ENCODE measurements at regions not wholly inside any gene's neighbourhood (a gene's known extent, or its start where the extent isn't known, plus 50 kb on each side); places are given as distances from the start of the nearest gene placed in this dataset.
"Not testable (repeated sequence)": the region's sequence is repeated elsewhere in the genome, so short reads cannot be mapped to it uniquely, and the experiment has no call there.

DNA sequence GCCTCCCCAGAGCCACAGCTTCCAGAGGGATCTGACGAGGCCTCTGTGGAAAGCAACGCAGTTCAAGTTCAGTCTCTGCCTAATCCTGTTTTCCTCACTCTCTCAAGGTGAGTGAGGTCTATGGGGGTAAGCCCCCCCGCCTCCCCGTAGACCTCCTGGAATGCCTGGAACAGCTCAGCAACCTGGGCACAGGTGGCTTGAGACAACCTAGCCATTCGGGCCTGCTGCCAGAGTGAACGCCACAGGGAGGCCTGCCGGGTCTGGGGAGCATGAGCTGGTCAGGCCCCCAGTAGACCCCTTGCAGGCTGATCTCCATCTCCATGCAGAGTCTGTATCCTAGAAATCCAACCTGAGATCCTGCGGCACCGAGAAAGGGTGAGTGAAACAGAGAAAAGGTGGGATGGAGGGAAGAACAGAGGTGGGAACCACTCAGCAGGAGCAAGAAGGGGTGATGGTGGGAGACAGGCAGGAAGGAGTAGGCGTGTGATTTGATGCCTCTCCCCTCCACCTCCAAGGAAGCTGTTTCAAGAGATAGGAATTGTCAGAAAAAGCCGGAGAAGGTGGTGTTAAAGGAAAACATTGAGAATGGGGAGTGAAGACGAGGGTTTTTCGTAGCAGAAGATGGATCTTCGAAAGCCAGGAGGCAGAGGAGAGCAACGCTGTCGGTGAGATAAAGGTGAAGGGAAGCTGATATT lies 123.1 kb upstream of the PRMT8 start:
- no peak for DNase-seq

DNA sequence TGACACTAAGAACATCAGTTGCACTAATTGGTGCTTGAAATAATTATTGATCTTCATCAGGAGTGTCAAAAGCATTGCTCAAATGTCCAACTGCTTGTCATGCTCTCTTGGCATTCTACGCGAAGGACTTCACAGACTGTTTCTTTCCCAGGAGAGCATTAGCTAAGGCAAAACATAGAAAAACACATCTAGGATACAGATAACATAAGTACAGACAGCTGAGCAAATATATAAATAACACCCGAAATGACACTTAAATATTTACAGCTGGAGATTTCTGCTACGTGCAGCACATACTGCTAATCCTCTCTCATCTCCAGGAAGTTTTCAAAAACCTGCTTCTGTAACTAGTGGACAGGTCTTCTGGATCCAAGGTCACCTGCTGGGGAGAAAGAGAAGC lies 120.0 kb upstream of the PRMT8 start:
- DNase-seq = no peak

DNA sequence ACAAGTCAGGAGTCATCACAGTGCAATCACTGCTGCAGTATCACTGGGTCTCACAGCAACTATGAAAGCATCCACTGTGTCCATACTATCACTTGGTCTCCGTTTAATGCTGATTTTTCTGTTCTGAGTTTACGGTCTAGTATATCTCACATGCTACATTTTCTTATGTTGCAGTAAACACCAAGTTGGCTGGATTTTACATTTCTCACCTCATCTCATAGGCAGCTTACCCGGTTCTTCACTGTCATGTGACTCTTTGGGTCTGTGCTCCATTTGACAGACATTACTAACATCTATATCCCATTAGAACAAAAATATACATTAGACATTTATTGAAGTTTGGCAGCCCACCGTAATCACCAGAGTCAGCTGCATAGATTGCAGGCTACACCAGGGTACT lies 115.7 kb upstream of the PRMT8 start:
- no peak for DNase-seq

DNA sequence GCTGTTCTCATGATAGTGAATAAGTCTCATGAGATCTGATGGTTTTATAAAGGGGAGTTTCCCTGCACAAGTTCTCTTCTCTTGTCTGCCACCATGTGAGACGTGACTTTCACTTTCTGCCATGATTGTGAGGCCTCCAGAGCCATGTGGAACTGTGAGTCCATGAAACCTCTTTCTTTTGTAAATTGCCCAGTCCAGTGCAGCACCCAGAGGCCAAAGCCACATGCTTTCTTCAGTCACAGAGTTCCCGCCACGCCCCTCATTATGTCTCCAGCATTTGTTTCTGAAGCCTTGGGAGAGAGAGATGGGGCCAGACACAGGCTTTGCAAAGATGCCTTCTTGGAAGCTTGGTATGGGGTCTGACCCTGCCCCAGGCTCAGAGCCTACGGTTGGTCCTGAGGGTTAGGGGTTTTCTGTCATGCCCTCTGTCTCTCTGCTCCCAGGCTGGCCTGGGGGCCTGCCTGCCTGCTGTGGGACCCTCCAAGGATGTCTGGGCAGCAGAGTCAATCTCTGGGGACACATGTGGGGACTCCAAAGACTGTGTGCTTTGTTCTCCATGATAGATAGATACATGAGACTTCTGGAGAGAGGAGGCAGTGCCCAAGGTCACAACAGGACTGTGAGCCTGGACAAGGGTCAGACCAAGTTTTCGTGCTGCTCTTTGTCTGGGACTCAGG lies 114.1 kb upstream of the PRMT8 start:
- no peak for DNase-seq

DNA sequence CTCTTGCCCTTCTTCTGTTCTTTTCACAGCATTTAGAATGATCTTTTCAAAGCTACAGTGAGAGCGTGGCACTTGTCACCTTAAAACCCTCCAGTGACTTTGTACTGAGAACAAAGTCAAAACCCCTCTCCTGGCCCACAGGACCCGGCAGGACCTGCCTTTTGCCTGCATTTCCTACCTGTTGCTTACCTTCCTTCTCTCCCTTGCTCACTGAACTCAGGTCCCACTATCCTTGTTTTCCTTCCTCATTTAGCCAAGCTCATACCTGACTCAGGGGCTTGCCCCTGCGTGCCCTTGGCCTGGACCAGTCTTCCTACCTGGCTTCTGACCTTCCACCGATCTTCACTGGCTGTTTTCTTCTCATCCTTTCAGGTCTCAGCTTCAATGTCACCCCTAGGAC lies 112.3 kb upstream of the PRMT8 start:
- DNase-seq = no peak

DNA sequence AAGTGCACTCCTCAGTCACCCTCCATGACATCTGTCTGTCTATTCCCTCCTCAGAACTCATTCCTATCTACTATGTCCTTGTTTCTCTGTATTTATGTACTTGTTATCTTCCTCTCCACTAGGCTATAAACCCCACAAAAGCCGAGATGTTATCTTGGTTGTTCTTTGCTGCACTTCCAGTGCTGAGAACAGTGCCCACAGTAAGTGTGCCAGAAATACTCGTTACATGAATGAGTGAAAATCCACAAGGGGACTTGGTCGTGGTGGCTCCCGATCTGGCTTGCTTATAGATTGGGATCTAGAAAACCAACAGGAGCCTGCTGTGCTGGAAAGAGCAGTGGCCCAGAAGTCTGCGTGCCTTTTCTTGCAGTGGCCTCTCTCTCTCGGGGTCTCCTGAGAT lies 111.9 kb upstream of the PRMT8 start:
- DNase-seq = no peak

DNA sequence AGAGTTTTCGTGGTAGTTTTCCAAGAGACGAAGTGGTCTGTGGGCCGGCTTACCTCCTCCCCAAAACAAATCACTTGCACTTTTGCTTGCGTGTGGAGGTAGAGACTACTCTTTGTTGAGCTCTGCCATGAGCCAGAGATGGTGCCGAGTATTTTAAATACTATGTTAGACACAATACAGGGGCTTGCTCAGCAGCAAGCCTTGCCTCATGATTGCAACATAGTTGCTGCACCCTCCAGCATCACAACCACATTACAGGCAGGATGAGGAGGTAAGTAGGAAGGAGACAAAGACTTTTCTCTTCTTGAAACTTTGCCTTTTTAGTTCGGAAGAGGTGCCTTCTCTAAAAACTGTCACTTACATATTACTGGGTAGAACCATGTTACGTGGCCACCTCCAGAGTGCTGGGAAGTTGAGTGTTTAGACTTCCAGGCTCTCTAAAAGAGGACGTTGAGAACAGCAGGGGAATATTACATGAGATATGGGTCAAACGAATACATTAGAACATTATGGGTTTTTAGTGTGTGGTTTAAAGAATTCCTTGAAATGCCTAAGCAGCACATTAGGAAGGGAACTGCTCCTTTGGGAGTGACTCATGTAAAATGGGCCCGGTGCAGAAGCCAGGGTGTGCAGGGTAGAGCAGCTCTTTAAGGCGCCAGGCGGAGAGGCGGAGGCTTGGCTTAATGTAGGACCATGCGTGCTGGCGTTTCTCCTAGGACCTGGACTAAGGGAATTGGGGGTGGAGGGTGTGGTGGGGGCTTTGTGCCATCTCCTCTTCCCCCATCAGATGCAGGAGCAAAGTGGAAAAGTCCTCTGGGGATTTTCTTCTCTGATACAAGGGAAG lies 110.6 kb upstream of the PRMT8 start:
- peak; percentile 69 for DNase-seq

DNA sequence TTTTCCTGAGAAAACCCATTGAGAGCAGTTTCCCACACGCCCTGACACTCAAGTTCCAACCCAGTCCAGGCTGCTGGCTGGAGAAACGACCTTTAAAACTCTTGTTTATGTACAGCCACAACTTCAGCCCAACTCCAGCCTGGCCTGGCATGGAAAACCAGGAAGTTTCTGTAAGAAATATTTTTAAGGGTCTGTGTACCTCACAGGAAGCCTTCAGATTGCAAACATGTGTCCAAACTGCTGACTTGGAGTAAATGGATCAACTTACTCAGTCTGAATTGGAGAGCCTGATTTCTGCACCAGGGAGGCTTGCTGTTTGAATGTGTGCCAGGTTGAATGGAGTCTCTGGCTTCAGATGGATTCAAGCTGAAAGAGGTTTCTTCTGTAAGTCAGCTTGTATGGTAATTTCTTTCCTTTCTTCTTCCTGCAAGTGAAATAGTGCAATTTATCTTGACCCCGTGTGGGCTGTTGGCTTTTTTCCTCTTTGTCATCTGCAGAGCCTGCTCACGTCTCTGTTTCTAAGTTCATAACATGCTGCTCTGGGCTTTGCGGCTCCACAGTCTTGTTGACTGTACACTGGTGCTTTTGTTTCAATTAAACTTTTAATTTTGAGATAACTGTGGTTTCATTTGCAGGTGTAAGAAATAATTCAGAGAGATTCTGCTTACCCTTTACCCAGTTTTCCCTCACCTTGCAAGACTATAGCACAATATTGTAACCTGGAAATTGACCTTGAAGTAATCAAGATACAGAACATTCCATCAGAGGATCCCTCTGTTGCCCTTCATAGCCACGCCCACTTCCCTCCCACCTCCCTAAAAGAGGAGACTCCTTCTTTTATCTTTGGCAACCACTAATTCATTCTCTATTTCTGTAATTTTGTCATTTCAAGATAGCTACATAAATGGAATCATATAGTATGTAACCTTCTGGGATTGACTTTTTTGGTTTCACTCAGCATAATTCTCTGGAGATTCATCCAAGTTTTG lies 109.7 kb upstream of the PRMT8 start:
- DNase-seq = peak; percentile 81

DNA sequence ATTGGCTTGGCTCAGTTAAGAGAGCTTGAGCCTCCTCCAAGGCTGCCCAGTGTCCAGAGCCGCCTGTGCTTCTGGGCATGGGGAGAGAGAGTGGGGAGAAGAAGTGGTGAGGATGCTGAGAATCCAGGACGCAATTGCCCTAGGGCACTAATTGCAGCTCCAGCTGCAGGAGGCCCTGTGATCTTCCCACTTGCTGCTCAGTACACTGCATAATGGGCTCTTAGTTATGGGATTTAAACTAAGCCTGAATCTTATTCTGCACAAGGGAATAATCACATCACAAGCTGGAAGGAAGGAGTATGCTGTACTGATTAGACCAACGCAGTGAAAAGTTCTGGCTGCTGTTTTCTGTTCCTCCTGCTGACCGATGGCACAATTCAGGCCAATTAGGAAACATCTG lies 101.0 kb upstream of the PRMT8 start:
- DNase-seq = no peak

DNA sequence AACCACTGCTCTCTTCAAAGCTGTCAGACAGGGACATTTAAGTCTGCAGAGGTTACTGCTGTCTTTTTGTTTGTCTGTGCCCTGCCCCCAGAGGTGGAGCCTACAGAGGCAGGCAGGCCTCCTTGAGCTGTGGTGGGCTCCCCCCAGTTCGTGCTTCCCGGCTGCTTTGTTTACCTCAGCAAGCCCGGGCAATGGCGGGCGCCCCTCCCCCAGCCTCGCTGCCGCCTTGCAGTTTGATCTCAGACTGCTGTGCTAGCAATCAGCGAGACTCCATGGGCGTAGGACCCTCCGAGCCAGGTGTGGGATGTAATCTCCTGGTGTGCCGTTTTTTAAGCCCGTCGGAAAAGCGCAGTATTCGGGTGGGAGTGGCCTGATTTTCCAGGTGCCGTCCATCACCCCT lies 93.4 kb upstream of the PRMT8 start:
- not testable (repeated sequence) for DNase-seq

DNA sequence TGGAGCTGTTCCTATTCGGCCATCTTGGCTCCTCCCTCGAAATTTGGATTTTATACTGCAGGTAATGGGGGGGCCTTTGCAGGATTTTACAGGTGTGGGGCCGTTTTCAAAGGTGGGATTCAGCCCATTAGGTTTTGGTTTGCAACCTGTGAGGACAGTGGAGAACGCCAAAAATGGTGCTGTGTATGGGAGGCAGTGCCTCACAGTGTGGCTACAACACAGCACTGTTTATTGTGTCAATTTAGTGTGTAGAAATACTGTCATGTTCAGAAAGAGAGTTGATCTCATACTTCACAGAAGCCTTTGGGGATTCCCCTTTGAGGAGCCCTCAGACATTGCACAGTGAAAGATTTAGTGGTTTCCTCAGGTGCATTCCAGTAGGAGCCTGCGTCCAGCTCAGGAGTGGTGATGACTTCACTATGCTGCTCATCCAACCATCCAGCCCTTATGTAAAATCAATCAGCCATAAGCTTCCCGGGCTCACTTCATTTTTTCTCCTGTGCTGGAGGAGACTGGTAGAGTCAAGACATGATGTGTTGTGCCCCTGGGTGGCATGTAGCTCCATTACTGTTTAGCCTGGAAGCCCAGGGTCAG lies 92.7 kb upstream of the PRMT8 start:
- DNase-seq = no peak

DNA sequence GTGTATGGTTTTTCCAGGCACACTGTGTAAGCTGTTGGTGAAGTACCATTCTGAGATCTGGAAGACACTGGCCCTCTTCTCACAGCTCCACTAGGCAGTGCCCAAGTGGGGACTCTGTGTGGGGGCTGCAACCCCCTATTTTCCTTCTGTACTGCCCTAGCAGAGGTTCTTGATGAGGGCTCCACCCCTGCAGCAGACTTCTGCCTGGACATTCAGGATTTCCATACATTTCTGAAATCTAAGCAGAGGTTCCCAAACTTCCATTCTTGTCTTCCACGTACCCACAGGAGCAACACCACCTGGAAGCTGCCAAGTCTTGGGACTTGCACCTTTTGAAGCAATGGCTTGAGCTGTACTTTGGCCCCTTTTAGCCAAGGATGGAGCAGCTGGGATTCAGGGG lies 85.2 kb upstream of the PRMT8 start:
- DNase-seq = no peak

DNA sequence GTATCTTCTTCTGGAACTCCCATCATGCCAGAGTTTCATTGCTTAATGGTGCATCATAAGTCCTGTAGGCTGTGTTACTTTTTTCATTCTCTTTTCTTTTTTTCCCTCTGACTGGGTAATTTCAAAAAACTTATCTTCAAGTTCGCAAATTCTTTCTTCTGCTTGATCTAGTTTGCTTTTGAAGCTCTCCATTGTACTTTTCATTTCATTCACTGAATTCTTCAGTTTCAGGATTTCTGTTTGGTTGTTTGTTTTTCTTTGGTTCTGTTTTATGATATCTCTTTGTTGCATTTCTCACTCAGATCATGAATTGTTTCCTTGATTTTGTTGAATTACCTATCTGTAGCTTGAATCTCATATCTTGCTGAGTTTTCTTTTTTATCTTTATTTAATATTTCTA lies 83.3 kb upstream of the PRMT8 start:
- no peak for DNase-seq

DNA sequence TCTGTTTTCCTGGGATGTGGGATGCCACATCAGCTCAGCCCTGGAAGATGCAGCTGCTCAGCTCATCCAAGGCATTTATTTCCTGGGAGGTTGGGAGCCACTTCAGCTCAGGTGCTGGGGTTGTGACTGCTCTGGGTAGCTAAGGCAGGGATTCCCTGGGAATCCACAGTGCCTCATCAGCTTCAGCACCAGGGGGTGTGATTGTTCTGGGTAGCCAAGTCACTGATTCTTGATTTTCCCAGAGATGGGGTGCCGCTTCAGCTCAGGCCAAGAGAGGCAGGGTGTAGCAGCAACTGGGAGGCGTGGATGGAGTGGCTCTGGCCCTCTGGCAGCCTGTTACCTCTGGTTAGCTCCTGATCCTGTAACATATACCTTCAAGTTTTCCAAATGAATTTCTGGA lies 81.3 kb upstream of the PRMT8 start:
- DNase-seq = no peak

DNA sequence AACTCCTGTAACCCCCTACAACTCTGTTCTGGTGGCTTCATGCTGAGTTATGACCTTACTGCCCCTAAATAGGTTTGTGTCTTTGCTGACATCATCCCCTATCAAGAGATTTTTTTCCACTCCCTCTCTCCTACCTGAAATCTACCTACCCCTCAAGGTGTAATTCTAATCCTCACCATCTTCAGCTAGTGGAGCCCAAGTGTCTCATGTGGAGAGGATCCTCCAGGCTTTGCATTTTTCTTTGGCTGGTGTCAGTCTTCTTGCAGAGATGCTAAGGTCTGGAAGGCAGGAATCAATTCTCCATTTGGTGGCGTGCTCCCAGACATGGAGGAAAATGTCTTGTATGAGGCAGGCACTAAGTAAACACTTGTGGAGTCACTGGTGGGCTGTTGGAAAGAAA lies 74.8 kb upstream of the PRMT8 start:
- DNase-seq = no peak

DNA sequence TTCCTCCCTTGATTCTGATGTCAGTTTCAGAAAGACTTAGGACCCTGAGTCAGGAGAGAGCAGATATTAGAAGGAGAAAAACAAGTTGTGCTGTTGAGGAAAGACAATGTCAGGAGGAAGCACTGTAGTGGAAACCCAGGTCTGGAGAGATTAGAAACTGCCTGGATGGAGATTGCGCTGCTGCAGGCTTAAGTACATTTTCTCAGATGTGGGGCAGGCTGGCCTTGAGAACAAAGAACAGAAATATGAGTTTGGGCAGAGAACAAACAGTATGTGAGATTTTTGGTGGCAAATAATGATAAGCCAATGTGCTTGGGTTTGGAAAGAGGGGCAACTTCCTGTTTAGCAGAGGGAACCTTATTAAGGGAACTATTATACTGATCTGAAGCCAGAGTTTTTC lies 74.3 kb upstream of the PRMT8 start:
- DNase-seq = no peak

DNA sequence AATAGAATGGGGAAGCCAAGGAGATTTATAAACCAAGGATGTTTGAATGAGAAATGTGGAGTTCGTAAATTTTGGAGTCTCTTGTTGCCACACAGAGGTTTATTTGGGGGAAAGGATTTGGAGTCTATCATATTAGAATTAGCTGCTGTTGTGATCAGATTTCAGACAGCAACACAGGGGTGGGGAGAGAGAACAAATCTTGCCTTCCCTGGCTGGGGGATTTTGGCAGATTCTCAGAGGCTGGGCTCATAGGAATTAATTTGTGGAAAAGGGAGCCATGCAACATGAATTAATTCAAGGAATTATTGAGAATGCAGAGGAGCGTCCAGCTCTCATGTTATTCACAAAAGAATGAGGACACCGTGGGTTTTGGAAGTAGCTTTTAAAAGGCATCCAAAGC lies 73.9 kb upstream of the PRMT8 start:
- DNase-seq = no peak

DNA sequence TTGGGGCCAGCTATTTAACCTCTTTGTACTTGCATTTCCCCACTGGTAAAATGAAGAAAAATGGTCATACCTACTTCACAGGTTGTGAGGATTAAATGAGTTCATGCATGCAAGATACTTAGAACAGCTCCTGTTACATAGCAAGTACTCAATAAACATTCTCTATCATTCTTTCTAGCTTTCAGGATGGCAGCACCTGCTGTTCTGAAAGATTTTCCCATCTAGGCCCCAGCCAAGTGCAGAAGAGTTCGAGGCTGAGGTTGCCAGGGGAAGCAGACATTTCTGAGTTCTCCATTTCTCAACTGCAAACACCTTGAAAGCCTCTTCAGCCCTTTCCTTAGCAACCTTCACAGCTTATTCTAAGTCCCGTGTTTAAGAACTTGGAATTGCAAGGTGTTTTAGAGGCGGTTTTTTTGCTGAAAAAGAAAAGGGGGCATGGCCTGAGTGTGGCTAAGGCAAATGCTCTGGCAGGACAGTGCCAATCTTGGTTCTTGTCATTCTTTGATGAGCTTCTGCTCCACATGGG lies 73.0 kb upstream of the PRMT8 start:
- no peak for DNase-seq

DNA sequence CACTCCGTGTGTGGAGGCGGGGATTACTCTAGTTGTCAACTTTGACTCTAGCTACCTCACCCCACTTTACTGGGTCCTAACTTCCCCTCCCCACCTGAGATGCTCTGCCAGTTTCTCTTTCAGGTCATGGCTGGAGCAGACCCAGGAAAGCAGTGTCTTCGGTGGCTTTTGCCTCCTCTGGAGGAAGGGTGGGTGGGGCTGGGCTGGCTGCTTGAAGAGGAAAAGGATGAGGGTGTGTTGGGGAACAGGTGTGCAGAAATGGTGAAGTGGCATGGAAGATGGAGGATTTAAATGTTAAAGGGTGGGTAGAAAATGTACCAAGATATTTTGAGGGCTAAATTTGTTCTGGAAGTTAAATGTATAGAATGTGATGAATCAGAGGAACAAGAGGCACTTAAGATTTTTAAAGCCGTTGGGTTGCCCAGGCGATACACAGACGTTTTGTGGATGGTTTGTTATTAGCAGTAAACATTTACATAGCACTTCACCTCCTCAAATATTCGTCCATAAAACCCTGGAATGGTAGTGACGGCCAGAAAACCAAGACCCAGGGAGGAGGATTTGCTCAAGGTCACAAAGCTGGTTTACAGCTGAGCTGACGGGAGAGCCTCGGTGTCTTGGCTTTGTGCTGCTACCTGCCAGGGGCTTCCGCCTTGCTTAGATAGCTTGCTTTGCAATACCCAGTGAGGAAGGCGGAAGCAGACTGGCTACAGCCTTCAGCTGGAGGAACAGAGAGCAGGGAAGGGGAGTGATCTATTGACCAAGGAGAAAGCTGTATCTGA lies 72.2 kb upstream of the PRMT8 start:
- no peak for DNase-seq

DNA sequence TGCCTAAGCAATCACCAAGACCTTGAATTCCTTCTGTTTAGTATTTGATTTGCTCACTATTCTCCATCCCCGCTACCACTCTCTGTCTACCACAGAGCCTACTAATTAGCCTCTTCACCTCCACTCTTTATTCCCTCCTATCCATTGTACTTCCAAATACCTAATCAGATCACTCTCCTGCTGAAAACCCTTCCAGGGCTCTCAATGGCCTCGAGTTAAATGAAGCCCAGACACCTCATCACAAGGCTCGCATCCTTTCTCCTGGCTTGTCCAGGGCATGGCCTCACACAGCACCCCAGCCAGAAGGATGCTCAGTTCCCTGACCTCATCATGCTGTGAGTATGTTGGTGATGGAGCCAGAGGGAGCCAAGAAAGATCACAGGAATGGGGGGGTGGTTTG lies 71.4 kb upstream of the PRMT8 start:
- DNase-seq = no peak

DNA sequence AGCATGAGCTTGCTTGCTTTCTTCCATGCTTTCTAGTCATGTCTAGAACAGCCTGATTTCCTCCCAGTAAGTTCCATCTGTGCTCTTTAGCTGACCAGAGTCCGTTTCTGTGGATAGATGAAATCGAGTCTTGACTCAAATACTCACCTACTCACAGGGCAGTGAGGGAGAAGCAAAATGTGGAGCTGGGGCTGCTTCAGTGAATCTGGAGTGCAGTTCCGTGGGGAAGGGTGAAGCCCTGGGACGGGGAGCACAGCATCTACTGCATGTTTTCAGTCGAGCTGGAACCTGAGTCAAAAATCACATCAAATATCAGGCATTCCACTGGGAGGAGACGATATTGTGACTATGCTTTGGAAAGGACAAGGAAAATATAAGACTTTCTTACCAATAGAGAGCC lies 70.3 kb upstream of the PRMT8 start:
- DNase-seq = no peak
